Stimulated activated naive CD8-positive, alpha-beta T cell treated with anti-CD3 and anti-CD28 coated beads, Interleukin-15, Interleukin-2, amounts not matched to agents 100 U/mL and 50 U/mL, for 24 hours (primary cell): ENCODE measurements at regions not wholly inside any gene's neighbourhood (a gene's known extent, or its start where the extent isn't known, plus 50 kb on each side); places are given as distances from the start of the nearest gene placed in this dataset.

ENCODE experiments used
- ATAC-seq: fragments of 150-1000 bp; cut with Tn5 transposase; one replicate; pipeline ENCODE4 v1.10.0; 2021
- DNase-seq: peaks from one replicate; pipeline ENCODE4 v3.0.0; 2021

DNA sequence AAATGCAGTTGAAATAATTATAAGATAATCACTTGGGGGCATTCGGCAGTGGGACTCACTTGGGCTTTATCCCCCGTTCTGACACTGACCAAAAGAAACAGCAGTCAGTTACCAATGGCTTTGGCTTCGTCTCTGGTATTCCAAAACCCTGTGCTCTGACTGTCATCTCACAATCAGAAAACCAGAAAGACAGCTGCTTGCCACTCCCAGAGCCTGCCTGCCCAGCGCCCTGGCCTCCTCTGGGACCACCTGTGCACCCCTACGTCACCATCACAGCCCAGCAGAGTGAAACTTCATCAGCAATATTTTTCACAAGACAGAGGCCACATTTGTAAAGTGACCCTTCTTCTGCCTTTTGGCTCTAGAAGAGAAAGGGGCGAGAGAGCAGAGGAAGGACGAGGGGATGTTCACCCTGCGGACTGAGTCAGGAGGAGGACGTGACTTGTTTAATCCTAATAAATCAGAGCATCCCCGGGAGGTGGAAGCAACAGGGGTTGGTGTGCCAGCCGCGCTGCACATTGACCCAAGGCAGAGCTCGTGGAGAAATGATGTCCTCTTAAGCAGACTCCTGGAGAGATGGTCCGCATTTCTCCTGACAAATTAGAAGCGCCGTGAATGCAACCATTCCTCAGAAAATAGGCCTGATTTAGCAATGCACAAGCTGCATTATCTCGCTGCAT is 397.8 kb upstream of the ZNF507 start:
- DNase-seq = no peak
- ATAC-seq = no peak

DNA sequence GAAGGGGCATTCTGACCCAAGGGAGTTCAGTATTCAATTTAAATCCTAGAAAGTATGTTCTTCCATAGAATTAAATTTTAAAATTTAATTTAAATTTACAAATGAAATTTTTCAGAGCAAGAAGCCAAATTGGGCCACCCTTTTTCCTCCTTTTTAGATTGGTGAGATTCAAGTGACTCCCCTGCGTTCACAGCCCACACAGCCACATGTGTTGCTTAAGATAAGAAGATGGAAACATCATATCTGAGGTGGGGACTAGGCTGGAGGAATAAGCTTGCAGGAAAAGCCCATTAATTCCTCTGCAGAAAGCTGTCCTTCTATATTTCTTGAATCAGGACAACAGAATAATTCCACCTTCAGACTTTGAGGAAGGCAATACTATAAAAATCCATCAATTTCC is 392.7 kb upstream of the ZNF507 start:
- DNase-seq = no peak
- ATAC-seq = no peak

DNA sequence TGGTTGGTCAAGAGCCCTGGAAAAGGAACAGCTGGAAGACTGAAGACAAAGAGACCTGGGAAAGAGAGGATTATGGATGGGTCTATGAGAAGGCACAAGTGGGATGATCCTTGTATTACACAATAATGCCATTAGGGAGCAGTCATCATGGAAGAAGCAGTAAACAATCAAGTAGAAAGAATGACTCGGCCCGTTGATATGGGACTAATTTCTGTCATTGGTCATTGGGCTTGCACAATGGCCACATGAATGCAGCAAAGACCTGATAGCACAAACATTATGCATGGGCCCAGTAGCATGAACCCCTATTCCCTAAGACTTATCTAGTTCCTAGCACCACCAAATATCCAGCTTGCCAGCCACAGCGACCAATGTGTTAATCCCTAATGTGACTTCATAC is 390.3 kb upstream of the ZNF507 start:
- ATAC-seq (no peak), DNase-seq (no peak)

DNA sequence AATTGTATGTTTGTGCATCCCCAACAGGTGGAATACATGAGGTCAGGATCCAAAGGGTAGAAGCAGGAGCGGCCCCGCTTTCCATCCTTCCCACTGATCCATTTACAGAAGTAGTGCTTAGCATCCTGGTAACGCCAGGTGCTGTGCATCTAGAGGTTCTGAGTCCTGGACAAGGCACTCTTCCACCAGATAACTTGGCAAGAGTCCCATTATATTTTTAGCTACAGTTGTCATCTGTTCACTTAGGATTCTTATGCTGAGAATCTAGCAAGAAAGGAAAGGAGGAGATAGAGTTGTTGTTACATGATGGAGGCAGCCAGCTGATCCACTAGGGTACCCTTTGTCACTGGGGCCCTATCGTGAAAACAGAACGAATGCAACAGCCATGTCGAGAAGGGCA is 389.5 kb upstream of the ZNF507 start:
- DNase-seq (no peak), ATAC-seq (no peak)

DNA sequence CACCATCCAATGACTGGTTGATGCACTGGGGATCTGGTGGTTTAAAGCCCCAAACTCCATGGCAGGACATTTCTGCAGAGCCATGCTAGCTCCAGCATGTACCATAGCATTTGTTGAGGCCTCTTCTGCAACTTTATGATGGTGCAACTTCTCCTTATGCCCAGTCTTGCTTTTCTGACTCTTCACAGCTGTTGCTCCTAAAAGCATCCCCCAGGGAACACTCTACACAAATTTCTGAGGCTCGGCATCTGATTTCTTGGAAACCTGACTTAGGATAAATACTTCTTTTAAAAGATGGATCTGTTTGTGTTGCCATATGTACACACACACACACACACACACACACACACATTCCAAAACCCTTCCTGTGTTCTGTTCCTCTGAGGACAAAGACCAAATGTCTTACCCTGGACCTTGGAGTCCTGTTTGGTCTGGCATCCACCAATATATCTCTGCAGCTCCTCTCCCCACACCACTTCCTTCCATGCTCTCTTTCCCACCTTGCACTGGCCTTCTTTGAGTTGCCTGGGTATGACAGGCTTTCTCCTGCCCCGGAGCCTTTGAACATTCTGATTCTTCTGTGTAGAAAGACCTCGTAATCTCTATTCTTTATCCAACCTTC is 388.5 kb upstream of the ZNF507 start:
- DNase-seq = no peak
- no peak for ATAC-seq

DNA sequence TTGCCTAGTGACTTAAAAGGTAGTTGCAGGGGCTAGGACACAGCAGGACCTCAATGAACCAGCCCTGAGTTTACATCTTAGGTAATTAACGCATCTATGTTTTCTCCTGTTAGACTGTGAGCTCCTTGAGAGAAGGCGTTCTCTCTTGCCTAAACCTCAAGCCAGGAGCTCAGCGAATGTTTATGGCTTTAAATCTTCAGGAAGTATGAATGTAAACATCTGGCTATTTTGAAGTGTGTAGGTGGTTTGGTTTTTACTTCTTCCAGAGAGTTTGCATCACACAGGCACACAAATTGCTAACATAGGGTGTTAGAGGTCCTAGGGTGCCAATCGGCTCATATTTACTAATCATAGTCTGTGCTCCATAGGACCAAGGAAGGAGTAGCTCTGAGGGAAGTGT is 387.7 kb upstream of the ZNF507 start:
- ATAC-seq = no peak
- no peak for DNase-seq

DNA sequence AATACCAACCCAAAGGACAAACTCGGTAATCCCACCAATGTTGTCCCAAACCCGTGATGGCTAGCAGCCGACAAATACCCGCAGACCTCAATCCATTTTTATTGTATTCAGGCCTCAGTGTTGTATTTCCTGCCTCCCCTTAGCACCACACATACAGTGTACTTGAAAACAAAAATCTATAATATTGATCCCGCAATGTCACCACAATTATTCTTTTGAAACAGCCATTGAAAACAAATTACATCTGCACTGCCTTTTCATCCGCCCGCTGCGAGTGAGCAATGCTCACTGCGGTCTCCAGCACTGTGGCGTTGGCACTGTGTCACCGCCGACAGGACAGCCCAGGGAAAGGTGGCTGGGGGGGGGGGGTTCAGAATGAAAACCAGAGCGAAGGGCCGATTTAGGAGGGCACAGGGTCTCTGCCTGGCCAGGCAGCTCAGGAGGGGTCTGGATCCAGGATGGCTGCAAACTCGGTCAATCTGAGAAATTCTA is 385.8 kb upstream of the ZNF507 start:
- DNase-seq (no peak), ATAC-seq (no peak)

DNA sequence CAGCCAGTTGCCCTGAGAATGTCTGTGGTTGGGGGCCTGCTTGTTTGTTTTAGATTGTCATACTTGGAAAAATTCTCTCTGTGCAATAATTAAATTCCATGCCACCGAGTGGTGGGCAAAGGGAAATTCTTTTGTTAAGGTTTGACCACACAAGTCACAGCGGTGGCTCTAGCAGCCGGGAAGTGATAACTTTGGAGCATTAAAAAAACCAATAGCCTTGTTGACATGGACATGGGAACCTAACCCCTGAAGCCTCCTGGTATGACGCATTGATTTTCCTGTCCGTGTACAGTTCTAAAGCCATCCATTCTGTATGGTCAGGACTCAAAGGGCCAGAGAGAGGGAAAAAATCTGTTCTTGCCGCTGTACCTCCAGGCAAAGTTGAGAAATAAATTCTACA is 384.9 kb upstream of the ZNF507 start:
- ATAC-seq = no peak
- no peak for DNase-seq

DNA sequence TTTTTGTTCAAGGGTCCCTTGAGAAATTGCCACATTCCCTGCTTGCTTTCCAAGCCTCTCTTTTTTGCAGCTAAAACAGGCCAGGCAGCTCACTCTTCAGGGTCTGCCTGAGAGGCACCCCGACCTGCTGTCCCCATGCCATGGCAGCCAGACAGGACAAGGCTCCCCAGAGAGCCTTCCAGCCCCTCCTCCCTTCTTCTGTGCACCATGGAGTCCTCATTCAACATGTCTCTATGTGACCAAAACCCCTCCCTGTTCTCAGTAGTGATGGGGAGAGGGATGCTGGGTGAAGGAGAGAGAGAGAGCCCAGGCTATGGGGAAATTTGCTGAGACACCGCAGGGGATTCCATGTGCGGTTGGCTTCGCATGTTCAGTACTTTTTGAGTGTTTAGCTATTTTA is 384.2 kb upstream of the ZNF507 start:
- DNase-seq (no peak), ATAC-seq (no peak)

DNA sequence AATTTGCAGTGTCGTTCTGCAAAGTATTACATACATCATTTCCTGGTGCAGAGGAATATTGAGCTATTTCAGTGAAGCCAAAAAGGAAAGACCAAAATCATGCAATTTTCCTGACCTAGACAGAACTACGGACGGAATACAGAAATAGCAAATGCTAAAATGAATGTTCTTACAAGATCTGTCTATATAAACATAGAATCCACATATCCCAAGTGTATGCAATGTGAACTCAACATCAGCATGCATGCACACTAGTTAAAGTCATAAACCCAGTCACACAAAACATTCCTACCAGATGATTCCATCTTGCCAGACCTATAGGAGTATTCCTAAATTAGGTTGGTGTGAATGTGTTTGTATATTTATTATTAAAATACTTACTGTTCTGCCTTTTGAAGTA is 383.7 kb upstream of the ZNF507 start:
- DNase-seq (no peak), ATAC-seq (no peak)

DNA sequence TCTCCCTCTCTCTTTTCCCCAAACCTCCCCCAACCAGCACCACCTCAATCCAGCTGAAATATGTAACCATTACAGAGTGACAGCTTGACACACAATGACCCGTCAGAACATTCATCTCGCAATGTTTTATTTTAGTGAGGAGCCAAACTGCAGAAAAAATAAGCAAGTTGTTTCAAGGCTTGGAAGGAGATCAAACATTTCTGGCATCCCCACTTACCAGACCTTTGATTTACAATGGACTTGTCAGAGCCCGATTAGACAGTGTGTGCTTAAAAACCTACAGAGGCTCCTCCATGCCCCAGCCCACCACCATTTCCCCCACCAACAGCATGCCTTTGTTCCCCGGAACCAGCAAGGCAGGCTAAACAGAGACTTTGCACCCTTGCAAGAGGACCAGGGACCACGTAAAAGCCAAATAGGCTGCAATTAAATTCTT is 382.8 kb upstream of the ZNF507 start:
- DNase-seq (no peak), ATAC-seq (no peak)

DNA sequence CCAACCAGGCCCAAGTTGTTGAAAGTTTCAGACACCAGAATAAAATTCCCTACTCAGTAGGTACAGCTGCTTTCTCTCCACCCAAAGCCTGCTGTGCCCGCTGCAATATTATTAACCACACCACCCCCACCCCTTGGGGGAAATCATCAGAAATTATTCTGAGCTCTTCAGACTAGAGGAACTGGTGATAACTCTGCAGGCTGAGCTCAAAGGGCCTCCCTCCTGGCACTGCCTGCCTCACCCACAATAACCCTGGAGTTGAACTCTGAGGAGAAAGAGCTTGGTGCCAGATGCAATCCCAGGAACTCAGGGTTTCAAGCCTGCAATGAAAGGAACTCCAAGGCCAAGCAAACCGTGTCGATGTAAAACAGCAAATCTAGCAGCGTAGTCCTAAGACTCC is 381.7 kb upstream of the ZNF507 start:
- DNase-seq = no peak

DNA sequence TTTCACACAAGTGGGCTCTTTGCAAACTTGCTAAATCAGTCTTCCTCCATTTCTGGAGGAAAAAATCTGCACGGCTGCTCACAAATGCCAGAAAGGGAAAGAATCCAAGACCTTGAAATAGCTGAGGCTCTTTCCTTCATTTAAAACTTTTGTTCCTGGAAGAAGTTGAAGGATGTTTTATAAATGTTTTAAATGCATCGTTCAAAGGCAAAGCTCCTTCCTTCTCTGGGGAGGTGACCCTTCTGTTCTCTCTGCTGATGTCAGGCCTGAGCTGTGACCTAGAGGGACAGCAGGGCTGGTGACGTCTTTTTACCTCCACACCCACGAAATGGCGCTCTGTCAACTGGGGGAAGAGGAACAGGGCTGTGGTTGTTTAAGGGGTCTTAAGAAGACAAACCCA is 376.4 kb upstream of the ZNF507 start:
- ATAC-seq = no peak
- DNase-seq = no peak

More for the DNA sequence above, 381.7 kb upstream of the ZNF507 start:
- ATAC-seq = no peak

DNA sequence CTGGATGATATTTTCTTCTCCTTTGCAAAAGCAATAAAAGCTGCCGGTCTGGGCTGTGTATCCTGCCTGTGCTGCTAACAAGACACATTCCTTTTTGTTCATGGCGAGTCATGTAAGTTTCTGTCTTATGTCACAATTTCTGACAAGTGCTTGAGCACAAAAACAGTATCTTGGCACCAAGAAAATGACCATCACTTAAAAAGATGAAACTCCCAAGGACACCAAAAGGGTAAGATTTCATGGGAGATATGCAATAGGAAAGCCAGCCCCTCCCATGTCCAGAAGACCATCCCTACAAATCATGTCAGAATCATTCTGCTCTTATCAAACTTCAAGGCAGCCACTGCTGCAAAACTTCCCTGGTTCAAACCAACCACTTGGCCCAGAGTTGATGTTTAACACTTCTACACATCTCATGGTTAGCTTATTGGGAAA is 375.4 kb upstream of the ZNF507 start:
- DNase-seq = no peak
- no peak for ATAC-seq

DNA sequence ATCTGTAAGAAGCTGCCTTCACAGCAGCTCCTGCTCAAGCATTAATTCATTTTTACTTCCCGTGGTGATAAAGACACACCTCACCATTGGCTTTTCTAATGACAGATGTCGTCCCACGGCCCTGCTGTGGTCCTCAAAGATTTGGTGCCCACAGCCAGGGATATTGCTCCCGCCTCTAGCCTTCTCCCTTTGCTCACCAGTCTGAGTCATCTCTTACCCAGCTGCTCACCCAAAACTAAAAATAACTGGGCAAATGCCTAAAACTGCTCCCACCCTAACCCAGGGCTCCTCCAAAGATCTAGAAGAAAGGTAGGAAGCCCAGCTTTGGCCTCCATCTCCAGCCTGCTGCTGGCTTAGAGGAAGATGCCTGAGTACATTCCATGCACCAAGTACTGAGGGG is 371.1 kb upstream of the ZNF507 start:
- DNase-seq (no peak), ATAC-seq (no peak)

DNA sequence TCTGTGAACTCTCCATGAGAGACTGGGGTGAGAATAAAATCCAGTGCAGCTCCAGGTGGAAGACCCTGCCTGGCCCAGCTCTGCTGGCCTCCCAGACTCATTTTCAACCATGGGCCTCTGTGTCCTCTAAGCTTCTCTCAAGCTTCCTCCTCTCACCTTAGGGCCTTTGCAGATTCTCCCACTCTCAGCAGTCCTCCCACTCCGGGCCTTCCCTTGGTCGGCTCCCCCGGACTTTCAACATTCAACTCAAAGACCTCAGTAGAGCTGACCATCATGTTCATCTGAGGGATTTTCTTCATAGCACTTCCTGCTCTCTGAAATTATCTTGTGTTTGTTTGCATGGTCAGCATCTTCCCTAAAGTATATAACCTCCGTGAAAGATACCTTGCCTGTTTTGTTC is 370.5 kb upstream of the ZNF507 start:
- ATAC-seq (no peak), DNase-seq (no peak)

DNA sequence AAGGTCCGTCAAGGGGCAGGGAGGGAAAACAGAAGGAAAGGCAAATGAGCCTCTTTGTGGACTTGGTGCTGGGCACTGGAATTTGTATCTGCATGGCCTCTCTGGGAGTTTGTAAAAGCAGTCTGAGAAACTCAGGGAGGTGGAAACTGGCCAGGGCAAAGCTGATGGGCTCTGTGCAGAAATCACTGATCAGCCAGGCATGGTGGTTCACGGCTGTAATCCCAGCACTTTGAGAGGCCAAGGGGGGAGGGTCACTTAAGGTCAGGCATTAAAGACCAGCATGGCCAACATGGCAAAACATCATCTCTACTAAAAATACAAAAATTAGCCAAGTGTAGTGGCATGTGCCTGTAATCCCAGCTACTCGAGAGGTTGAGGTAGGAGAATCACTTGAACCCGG is 369.9 kb upstream of the ZNF507 start:
- ATAC-seq = no peak
- no peak for DNase-seq

DNA sequence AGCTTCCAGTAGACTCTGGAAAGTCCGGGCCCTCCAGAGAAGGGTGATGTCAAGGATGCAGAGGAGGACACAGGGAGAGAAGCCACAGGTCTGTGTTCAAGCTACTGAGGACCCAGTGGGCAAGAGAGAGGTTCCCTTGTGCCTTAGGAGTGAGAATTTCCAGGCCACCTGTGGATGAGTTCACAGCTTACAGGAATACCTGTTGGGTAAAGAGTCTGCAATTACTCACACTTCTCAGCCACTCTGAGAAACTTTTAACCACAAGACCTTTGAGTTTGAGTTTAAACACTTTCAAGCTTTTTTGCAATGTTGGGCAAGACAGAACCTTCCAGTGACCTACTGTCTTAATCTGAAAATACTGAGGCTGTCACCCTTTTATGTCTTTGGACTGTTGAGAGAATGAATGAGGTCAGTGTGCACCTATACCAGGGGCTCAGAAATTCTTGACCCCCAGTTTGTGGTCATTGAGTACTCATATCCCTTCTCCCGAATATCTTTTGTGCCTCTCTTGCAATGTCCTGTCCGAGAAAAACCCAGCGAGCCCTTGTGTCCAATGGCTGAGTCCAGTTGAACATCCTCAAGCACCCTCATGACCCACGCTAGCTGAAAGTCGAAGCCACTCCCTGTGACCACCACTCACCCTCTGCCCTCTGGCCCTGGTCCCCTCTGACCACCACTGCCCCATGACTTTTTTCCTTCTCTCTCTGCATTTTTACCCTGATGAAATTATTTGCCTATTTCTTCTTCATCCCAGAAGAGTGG is 368.5 kb upstream of the ZNF507 start:
- no peak for DNase-seq
- ATAC-seq = no peak

DNA sequence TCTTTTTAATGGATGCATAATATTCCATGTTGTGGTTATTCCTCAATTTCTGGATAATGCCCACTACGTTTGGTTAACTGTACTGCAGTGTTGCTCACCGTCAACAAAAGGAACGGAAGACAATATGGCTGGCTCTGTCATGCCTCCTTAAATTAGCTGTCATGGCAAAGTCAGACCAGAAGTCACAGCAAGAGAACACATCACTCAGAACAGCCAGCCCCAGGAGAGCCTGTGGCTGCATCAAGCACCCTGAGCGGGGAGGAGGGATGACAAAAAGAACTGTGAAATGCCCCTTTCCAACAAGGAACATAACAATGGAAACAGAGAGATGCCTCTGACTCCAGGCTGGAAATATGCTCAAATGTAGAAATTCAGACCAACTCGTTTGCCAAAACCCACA is 366.0 kb upstream of the ZNF507 start:
- no peak for DNase-seq
- no peak for ATAC-seq

DNA sequence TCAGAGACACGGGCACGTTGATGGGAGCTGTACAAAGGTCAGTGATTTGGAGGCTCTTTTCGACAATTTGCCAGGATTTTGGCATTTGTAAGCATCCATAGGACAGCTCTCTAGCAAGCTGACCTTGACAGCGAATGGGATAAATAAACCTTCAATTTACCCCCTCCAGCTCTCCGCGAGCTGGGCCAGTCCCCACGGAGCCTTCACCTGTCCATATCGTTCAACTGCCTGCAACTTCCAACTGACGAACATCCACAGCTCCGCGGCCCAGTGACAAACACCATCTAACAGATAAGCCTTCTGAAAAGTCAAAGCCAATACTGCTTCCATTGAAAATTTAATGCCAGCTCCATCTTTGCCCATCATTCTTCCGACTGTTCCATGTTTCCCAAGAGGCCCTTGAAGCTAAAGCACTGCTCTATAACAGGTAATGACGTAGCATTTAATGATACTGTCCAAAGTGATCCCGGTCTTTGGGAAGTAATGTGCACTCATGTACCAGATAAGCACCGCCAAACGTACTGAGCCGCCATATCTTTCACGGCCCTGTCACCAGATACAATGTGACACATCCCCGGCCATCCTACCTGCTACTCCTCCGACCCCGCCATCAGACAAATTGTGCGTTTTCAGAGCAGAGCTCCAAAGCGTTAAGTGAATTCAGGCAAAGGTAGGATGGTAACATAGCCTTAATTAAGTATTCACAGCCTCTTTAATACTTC is 365.3 kb upstream of the ZNF507 start:
- ATAC-seq (no peak), DNase-seq (no peak)

DNA sequence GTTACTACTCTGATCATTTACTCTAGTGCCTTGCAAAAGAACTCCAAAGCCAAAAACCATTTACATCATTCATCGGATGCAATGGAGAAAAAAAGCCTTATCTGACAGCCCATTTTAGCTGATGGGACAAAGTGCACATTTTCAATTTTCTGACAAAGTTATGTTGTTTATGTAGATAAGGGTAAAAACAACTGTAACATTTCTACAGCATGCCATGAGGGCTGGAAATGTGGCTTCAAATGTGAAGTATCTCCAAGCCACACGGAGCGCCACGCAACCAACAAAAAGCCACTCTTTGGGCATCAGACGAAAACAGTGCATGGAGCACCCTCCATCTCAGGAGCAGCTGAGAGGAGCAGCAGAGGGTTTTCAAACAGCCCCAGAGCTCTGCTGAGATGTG is 364.6 kb upstream of the ZNF507 start:
- no peak for ATAC-seq

DNA sequence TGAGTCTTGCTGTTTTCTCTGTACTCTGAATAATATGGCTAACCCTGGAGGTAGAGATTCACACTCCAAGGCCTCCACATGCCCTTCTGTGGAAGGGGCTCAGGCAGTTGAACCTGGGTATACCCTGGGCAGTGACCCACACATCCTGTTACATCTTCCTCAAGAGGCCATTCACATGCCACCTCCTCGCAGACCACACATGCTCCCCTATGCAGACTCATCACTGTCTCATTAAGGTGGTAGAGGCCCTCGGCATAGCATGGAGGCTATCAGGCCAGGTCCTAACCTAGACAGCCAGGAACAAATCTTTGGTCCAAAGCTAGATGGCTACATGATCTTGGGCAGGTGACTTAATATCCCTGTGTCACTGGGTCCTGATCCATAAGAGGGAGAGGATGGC is 363.9 kb upstream of the ZNF507 start:
- ATAC-seq (no peak), DNase-seq (no peak)

More for the DNA sequence above, 364.6 kb upstream of the ZNF507 start:
- no peak for DNase-seq

DNA sequence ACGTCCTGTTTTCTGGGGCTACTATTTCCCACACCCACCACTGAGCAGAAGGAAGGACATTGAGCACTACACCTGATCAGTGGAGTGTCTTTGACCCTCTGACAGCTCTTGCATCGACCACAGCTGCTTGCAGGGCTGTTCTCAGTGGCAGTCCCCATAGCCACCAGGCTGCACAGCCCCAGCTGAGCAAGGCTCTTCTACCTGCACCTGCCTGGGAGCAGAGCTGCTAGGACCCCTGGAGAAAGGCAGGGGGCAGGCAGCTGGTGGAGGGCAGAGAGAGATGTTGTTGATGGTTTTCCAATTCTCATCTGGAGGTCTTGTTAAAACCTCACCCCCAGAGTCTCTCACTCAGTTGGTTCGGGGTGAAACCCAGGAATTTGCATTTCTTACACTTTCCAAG is 361.8 kb upstream of the ZNF507 start:
- ATAC-seq (no peak), DNase-seq (no peak)
